CD4-positive, alpha-beta T cell treated with Interleukin-10 for 1 hour (primary cell): ENCODE measurements at regions not wholly inside any gene's neighbourhood (a gene's known extent, or its start where the extent isn't known, plus 50 kb on each side); places are given as distances from the start of the nearest gene placed in this dataset.

Source experiments
- DNase-seq: peaks from one replicate; pipeline ENCODE4 v3.0.0-alpha.2; 2020

GRCh38 chr2:150971910-150972309 lies 289.8 kb downstream of the RBM43 start:
- DNase-seq: no peak

DNA sequence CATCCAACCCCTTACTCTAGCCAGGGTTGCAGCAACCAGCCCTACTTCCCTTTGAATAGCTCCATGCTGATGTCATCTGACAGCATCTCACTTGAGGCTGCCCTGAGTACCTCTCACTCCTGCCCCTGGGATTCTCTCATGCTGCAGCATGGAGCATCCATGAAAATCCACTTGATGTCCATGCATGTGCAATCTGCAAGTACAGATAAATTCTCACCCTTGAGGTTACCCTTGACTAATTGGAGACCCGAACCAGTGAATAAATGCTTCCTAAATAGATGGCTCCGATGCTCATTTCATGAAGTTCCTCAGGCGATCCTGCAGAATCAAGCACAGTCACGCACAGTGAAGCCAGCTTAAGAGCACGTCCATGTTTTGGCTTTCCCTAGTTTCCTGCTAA lies 298.3 kb downstream of the RBM43 start:
- DNase-seq: no peak

GRCh38 chr2:150955231-150955630 lies 306.4 kb downstream of the RBM43 start:
- DNase-seq: no peak

DNA sequence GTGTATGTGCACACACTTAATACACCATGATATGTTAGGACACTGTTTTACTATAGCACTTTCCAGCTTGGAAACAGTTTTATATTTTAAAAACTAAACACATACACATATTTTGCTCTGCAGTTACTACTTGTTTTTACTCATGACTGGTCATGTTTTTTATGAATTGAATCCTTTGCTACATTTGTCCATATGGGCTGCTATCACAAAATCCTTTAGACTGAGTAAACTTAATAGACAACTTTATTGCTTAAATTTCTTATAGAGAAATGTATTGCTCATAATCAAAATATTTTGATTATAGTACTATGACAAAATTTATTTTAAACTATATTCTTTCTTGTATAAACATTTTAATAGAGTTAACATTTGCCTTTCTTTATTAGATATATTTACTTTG lies 314.8 kb downstream of the RBM43 start:
- DNase-seq: no peak

GRCh38 chr2:150944315-150944714 lies 317.3 kb downstream of the RBM43 start:
- no peak for DNase-seq

- DNase-seq: no peak
Observed at GRCh38 chr2:150939087-150939486, 322.6 kb downstream of the RBM43 start.

GRCh38 chr2:150938527-150938926 lies 323.1 kb downstream of the RBM43 start:
- DNase-seq: no peak

DNA sequence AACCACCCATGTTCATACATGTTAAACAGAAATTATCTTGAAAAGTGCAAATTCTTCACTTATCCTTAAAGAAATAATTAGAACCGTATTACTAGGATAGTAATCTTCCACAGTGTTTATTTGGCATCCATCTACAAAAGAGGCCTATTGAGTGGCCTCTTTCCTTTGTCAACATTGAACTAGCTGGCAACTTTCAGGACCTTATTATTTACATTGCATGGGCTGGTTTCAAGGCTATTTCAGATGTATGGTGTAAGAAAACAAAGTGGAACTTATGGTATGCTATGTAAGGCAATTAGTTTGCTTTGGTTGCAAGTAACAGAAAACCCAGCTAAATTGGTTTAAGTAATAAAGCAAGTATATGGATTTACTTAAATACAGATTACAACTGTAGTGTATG lies 324.6 kb downstream of the RBM43 start:
- no peak for DNase-seq

- no peak for DNase-seq
Observed at GRCh38 chr2:150931451-150931850, 330.2 kb downstream of the RBM43 start.

DNA sequence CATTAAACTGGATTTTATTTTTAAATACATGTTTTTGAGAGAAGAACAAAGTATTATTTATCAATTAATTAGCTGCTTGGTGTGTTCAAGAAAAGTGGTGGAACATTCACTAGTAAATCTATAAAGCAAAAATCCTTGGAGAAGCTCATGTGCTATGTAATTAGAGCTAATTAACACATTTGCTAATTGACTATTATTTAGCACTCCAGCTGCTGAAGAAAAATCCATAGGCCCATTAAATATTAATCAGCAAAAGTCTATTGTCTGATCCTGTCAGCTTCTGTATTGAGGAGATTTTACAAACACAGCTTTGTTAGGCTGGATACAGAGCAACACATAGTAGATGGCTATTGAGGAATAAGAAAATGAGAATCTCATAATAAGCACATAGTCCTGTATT lies 336.1 kb downstream of the RBM43 start:
- DNase-seq: no peak

GRCh38 chr2:150924878-150925277 lies 336.8 kb downstream of the RBM43 start:
- DNase-seq: no peak

- no peak for DNase-seq
Observed at GRCh38 chr2:150919901-150920300, 341.8 kb downstream of the RBM43 start.

- no peak for DNase-seq
Observed at GRCh38 chr2:150917961-150918713, 343.5 kb downstream of the RBM43 start.

DNA sequence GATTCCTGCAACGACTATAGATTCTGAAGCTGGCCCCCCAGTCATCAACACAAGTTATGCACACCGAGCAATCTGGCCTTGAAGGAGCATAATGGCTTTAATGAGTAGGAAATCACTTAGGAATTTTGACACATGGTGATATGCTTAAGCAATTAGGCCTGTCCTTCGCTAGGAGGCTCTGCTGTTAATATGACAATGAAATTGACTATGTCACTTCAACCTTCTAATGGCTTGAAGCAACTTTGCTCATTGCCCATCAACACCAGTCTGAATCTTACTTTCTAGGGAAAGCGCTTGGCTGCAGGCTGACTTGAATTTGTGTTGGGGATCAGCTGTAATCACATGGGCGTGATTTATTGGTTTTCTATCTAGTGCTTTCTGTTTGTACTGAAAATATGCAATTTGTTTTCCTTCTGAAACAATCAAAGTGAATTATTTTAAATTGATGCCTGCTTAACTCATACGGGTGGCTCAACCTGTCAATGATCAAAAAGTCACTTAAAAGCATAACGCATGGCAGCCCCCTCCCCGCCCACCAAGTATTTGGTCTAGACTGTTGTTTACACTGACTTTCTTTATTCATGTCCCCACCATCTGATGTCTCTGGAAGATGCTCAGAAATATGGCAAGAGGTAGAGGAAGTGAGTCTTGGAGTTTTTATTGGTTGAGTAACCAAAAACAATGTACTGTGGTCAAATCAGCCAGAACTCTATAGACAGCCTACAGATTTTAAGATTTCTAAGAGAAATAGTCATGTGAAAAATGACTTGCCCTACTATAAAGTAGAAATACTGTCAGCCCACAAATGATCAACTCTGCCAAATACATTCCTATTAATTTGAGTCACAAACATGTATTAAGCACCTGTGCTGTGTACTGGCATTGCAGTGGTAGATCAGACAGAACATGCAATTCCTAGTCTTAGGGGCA lies 344.9 kb downstream of the RBM43 start:
- DNase-seq: no peak

DNA sequence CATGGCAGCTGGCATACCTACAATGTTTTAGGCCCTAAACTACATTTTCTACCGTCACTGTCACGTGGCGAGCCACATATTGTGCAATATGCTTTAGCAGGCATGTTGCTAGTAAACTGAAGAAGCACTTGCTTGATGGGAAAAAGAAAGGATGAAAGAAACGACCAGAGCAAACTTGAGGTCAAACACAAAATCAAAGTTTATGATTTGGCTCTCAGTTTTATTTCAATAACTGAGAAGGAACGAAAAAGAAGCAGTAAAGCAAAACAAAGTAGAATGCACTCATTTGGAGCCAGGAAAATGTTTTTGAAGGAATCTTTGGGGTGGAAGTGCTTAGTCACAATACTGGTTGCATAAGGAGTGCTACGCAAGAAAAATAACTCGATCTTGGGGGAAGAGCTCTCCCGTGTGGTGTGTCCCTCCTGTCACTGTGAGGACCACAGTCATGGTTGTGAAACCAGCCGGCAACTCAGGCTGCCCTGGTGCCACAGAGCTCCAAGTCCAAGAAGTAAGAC lies 349.8 kb downstream of the RBM43 start:
- no peak for DNase-seq

- DNase-seq: no peak
Observed at GRCh38 chr2:150909613-150910012, 352.1 kb downstream of the RBM43 start.

DNA sequence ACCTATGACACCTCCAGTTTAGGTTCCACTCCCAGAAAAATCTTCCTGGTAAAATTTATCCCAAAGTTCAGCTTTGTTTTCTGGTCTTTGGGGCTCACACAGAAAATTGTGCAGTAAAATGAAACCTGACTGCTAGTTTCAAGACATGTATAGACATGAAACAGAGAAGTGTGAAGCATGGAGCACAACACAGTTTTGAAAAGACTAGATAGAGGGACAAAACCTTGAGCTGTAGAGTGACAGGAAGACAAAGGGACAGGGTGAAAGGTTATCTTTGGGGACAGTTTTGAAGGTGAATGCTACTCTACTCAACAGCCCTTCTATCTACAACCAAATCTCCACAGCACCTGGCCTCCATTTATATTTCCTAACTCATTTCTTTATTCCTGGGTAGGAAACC lies 352.6 kb downstream of the RBM43 start:
- no peak for DNase-seq

DNA sequence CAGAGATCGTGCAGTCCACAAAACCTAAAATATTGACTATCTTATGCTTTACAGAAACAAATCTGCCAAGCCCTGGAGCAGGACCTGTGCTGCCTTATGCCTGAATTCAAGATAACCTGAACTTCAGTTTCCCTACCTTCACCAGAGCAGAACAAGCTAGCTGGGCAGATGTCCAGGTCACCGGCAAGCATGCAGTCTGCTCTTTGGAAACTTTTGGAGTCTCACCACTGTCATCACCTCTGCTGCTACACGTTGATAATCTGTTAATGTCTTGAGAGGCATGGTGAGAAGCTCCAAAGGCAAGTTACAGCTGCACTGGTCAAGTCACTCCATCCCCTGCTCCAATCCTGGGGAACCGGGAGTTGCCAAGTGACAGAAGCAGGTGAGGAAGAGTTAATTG lies 354.2 kb downstream of the RBM43 start:
- no peak for DNase-seq

DNA sequence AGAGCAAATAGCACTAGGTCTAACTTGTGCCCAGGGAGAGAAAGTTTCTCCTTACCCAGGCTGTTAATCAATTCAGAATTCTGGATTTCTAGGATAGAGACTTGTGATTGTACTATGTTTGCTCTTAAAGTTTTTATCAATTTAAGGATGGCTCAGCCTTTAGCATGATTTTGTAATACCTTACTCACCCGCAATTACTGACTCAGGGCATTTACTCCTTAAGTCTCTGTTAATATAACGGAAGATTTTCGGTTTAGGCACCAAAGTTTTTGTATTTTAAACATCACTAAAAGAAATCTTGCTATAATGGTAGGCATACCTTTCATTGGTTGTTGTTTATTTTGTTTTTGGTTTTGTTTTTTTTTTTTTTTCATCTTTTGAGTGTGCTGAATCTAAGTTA lies 358.2 kb downstream of the RBM43 start:
- no peak for DNase-seq

DNA sequence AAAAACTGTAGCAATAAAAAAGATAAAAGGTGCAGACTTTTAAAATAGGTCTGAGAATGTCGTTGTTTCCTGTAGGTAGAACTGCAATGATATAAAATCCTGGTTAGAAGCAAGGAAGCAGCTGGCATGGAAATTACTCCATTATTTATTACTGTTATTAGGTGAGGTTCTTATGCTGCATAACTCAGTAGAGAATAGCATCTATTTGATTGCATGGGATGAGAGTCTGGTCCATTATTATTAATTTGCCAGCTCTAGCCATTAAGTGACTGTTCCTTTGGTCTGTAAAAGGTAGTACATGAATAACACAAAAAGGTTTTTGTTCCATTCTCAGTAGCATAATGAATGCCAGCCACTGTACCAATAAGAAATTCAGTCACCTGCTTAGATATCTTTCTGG lies 358.6 kb downstream of the RBM43 start:
- DNase-seq: no peak

DNA sequence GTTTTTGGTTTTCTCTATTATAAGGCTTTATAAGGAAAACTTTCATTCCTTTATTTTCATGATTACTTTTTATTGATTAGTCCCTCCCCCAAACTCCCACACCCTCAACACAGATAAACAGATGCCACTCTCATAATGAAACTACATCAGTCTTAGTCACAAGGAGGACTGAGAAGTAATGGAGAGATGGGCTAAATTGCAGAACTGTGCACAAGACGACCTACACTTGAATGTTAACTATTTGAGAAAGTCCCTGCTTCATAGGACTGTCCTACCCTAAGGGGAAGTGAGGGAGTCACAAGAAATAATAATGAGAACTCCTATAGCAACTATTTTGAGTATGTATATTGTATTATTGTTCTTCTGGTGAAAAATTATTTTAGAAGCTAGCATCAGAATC lies 360.8 kb downstream of the RBM43 start:
- DNase-seq: no peak

GRCh38 chr2:150895968-150896367 lies 365.7 kb downstream of the RBM43 start:
- no peak for DNase-seq

- DNase-seq: no peak
Observed at GRCh38 chr2:150889141-150889540, 372.5 kb downstream of the RBM43 start.

GRCh38 chr2:150888337-150888736 lies 373.3 kb downstream of the RBM43 start:
- DNase-seq: no peak
